ENCODE measurements at regions not wholly inside any gene's neighbourhood (a gene's known extent, or its start where the extent isn't known, plus 50 kb on each side); places are given as distances from the start of the nearest gene placed in this dataset.
"Not testable (repeated sequence)": the region's sequence is repeated elsewhere in the genome, so short reads cannot be mapped to it uniquely, and the experiment has no call there.

DNA sequence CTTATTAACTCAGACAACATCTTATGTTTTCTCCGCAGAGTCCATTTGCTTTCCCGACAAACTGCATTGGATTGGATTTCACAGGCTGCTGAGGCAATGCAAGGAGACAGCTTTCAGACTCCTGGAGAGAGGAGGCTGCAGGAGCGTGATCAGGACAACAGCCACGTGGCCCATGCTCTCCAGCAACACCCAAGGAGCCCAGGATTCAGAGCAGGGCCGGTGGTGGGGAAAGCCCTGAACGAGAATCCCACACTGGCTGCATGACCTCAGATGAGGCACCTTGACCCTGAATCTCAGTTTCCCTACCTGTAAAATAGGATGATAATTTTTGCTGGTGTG lies 78.3 kb upstream of the NFASC start:
- TF ChIP-seq ISL1 (CRISPR knock-in tag; IDR thresholded peaks at IDR 0.05) (no peak), GLIS3 (CRISPR knock-in tag; IDR thresholded peaks at IDR 0.05) (no peak), SNAI2 (CRISPR knock-in tag; IDR thresholded peaks at IDR 0.05) (no peak), ZFP3 (CRISPR knock-in tag; IDR thresholded peaks at IDR 0.05) (no peak), ZNF8 (CRISPR knock-in tag; IDR thresholded peaks at IDR 0.05) (no peak), RARB (CRISPR knock-in tag; IDR thresholded peaks at IDR 0.05) (no peak), ZC3H10 (CRISPR knock-in tag; IDR thresholded peaks at IDR 0.05) (no peak), BACH2 (CRISPR knock-in tag; IDR thresholded peaks at IDR 0.05; ENCODE audit: borderline replicate concordance) (no peak), ESRRG (CRISPR knock-in tag; IDR thresholded peaks at IDR 0.05) (no peak), PPARA (CRISPR knock-in tag; IDR thresholded peaks at IDR 0.05; ENCODE audit: borderline replicate concordance) (no peak), ZNF565 (CRISPR knock-in tag; conservative IDR thresholded peaks at IDR 0.05; ENCODE audit: low read depth) (no peak), CSDC2 (CRISPR knock-in tag; IDR thresholded peaks at IDR 0.05) (no peak)
- TF ChIP-seq, protein P1, sequence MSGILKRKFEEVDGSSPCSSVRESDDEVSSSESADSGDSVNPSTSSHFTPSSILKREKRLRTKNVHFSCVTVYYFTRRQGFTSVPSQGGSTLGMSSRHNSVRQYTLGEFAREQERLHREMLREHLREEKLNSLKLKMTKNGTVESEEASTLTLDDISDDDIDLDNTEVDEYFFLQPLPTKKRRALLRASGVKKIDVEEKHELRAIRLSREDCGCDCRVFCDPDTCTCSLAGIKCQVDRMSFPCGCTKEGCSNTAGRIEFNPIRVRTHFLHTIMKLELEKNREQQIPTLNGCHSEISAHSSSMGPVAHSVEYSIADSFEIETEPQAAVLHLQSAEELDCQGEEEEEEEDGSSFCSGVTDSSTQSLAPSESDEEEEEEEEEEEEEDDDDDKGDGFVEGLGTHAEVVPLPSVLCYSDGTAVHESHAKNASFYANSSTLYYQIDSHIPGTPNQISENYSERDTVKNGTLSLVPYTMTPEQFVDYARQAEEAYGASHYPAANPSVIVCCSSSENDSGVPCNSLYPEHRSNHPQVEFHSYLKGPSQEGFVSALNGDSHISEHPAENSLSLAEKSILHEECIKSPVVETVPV (CRISPR knock-in tag; IDR thresholded peaks at IDR 0.05) = no peak
- TF ChIP-seq, protein P2, sequence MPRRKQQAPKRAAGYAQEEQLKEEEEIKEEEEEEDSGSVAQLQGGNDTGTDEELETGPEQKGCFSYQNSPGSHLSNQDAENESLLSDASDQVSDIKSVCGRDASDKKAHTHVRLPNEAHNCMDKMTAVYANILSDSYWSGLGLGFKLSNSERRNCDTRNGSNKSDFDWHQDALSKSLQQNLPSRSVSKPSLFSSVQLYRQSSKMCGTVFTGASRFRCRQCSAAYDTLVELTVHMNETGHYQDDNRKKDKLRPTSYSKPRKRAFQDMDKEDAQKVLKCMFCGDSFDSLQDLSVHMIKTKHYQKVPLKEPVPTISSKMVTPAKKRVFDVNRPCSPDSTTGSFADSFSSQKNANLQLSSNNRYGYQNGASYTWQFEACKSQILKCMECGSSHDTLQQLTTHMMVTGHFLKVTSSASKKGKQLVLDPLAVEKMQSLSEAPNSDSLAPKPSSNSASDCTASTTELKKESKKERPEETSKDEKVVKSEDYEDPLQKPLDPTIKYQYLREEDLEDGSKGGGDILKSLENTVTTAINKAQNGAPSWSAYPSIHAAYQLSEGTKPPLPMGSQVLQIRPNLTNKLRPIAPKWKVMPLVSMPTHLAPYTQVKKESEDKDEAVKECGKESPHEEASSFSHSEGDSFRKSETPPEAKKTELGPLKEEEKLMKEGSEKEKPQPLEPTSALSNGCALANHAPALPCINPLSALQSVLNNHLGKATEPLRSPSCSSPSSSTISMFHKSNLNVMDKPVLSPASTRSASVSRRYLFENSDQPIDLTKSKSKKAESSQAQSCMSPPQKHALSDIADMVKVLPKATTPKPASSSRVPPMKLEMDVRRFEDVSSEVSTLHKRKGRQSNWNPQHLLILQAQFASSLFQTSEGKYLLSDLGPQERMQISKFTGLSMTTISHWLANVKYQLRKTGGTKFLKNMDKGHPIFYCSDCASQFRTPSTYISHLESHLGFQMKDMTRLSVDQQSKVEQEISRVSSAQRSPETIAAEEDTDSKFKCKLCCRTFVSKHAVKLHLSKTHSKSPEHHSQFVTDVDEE (CRISPR knock-in tag; IDR thresholded peaks at IDR 0.05) = no peak
- TF ChIP-seq, protein P3, sequence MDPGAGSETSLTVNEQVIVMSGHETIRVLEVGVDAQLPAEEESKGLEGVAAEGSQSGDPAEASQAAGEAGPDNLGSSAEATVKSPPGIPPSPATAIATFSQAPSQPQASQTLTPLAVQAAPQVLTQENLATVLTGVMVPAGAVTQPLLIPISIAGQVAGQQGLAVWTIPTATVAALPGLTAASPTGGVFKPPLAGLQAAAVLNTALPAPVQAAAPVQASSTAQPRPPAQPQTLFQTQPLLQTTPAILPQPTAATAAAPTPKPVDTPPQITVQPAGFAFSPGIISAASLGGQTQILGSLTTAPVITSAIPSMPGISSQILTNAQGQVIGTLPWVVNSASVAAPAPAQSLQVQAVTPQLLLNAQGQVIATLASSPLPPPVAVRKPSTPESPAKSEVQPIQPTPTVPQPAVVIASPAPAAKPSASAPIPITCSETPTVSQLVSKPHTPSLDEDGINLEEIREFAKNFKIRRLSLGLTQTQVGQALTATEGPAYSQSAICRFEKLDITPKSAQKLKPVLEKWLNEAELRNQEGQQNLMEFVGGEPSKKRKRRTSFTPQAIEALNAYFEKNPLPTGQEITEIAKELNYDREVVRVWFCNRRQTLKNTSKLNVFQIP (CRISPR knock-in tag; IDR thresholded peaks at IDR 0.05; ENCODE audit: borderline replicate concordance, low read depth) = no peak
- no peak for ATAC-seq

DNA sequence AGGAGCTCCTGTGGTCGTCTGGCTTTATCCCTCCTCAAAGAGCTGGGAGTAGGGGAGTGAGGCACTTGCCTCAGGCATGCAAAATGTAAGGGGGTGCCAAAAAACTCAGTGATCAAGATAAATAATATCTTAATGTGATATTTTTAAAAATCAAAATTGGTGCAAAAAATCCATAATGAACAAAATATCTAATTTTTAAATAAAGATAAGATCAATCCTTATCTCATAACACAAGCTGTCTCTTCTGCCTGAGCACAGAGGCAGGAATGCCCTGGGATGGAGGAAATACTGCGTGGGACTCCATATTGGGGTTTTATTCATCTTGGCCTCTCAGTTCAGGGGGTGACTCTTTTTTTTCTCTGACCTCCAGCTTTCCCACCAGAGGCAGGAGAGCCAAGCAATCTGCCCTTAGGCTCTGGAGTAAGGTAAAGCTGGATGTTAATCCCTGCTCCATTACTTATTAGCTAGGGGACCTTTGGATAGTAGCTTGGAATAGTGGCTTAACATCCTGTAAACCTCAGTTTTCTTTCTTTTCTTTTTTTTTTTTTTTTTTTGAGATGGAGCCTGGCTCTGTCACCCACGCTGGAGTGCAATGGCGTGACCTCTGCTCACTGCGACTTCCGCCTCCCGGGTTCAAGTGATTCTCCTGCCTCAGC lies 77.3 kb upstream of the NFASC start:
- ATAC-seq = no peak
- TF ChIP-seq, protein P4, sequence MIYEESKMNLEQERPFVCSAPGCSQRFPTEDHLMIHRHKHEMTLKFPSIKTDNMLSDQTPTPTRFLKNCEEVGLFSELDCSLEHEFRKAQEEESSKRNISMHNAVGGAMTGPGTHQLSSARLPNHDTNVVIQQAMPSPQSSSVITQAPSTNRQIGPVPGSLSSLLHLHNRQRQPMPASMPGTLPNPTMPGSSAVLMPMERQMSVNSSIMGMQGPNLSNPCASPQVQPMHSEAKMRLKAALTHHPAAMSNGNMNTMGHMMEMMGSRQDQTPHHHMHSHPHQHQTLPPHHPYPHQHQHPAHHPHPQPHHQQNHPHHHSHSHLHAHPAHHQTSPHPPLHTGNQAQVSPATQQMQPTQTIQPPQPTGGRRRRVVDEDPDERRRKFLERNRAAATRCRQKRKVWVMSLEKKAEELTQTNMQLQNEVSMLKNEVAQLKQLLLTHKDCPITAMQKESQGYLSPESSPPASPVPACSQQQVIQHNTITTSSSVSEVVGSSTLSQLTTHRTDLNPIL (CRISPR knock-in tag; IDR thresholded peaks at IDR 0.05; ENCODE audit: low read depth) = no peak
- TF ChIP-seq RARB (CRISPR knock-in tag; IDR thresholded peaks at IDR 0.05) = no peak
- no peak for TF ChIP-seq SNAI2 (CRISPR knock-in tag; IDR thresholded peaks at IDR 0.05)
- no peak for TF ChIP-seq CSDC2 (CRISPR knock-in tag; IDR thresholded peaks at IDR 0.05)
- TF ChIP-seq ESRRG (CRISPR knock-in tag; IDR thresholded peaks at IDR 0.05) = no peak
- no peak for TF ChIP-seq ZNF70 (CRISPR knock-in tag; IDR thresholded peaks at IDR 0.05)
- TF ChIP-seq ZNF565 (CRISPR knock-in tag; conservative IDR thresholded peaks at IDR 0.05; ENCODE audit: low read depth) = no peak
- TF ChIP-seq, protein P2 (CRISPR knock-in tag; IDR thresholded peaks at IDR 0.05) = no peak
- no peak for TF ChIP-seq ZFP30 (CRISPR knock-in tag; IDR thresholded peaks at IDR 0.05)
- no peak for TF ChIP-seq ZNF8 (CRISPR knock-in tag; IDR thresholded peaks at IDR 0.05)
- no peak for TF ChIP-seq GLIS3 (CRISPR knock-in tag; IDR thresholded peaks at IDR 0.05)
- TF ChIP-seq ZC3H10 (CRISPR knock-in tag; IDR thresholded peaks at IDR 0.05) = no peak
- TF ChIP-seq, protein P5, sequence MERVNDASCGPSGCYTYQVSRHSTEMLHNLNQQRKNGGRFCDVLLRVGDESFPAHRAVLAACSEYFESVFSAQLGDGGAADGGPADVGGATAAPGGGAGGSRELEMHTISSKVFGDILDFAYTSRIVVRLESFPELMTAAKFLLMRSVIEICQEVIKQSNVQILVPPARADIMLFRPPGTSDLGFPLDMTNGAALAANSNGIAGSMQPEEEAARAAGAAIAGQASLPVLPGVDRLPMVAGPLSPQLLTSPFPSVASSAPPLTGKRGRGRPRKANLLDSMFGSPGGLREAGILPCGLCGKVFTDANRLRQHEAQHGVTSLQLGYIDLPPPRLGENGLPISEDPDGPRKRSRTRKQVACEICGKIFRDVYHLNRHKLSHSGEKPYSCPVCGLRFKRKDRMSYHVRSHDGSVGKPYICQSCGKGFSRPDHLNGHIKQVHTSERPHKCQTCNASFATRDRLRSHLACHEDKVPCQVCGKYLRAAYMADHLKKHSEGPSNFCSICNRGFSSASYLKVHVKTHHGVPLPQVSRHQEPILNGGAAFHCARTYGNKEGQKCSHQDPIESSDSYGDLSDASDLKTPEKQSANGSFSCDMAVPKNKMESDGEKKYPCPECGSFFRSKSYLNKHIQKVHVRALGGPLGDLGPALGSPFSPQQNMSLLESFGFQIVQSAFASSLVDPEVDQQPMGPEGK (CRISPR knock-in tag; IDR thresholded peaks at IDR 0.05; ENCODE audit: borderline replicate concordance) = no peak
- no peak for TF ChIP-seq ZFP3 (CRISPR knock-in tag; IDR thresholded peaks at IDR 0.05)
- no peak for TF ChIP-seq ISL1 (CRISPR knock-in tag; IDR thresholded peaks at IDR 0.05)
- no peak for TF ChIP-seq OSR1 (CRISPR knock-in tag; IDR thresholded peaks at IDR 0.05)
- TF ChIP-seq, protein P3 (CRISPR knock-in tag; IDR thresholded peaks at IDR 0.05; ENCODE audit: borderline replicate concordance, low read depth) = no peak
- no peak for TF ChIP-seq TCF4 (CRISPR knock-in tag; IDR thresholded peaks at IDR 0.05; ENCODE audit: borderline replicate concordance)
- no peak for TF ChIP-seq BACH2 (CRISPR knock-in tag; IDR thresholded peaks at IDR 0.05; ENCODE audit: borderline replicate concordance)

DNA sequence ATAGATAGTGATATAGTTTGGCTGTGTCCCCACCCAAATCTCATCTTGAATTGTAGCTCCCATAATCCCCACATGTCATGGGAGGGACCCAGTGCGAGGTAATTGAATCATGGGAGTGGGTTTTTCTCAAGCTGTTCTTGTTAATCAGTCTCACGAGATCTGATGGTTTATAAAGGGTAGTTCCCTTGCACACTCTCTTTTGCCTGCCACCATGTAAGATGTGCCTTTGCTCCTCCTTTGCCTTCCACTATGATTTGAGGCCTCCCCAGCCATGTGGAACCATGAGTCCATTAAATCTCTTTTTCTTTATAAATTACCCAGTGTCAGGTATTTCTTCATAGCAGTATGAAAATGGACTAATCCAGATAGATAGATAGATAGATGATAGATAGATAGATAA lies 73.8 kb upstream of the NFASC start:
- not testable (repeated sequence) for ATAC-seq
